ENCODE measurements at regions not wholly inside any gene's neighbourhood (a gene's known extent, or its start where the extent isn't known, plus 50 kb on each side); places are given as distances from the start of the nearest gene placed in this dataset.

DNA sequence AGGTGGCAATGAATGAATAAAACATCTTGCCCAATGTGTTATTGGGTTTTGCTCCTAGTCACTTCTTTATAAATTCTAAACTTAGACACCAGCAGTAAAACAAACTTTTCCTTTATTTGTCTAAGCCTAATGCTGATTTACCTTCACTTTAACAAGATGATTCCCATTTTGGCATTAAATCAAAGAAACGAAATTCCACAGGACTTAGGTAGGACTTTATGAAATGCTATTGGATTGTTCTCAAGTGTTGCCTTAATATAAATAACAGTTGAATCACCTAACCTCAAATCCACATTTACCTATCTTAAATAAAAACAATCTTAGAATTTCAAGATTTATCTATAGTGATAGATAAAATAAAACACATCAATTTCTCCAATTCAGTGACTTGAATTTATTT is 831.8 kb downstream of the EPHA7 start:
- H3K27ac ChIP-seq (ENCODE audit: low read depth in 1 of 2, low read length in 2 of 2), result no peak overlapping the region
- no peaks in the 10 kb centered on the region for H3K27me3 ChIP-seq (ENCODE audit: control insufficient read depth in 4 of 4, insufficient read depth in 4 of 4, low read length in 3 of 4)
- no peak for DNase-seq (ENCODE audit: low spot score)
- H3K4me1 ChIP-seq (ENCODE audit: control insufficient read depth in 4 of 4, insufficient read depth in 4 of 4, low read length in 3 of 4), result no peaks in the 10 kb centered on the region
- 25% methylated on average over 1 of the region's 1 CpG for WGBS
- H3K36me3 ChIP-seq (ENCODE audit: control insufficient read depth in 4 of 4, insufficient read depth in 3 of 4, low read depth in 1 of 4, low read length in 3 of 4), result no peaks in the 10 kb centered on the region
- H3K4me3 ChIP-seq (ENCODE audit: low read depth in 1 of 3, low read length in 3 of 3), result no peak overlapping the region
- TF ChIP-seq HNF4G (IDR thresholded peaks at IDR 0.05) (no peak), JUND (IDR thresholded peaks at IDR 0.05) (no peak), TAF1 (conservative IDR thresholded peaks at IDR 0.05) (no peak), MAX (IDR thresholded peaks at IDR 0.05) (no peak), SP1 (IDR thresholded peaks at IDR 0.05) (no peak), NR2F2 (IDR thresholded peaks at IDR 0.05) (no peak), EGR1 (IDR thresholded peaks at IDR 0.05; ENCODE audit: low read depth in 2 of 2) (no peak), FOXA1 (IDR thresholded peaks at IDR 0.05) (no peak), RXRA (IDR thresholded peaks at IDR 0.05) (no peak), CTCF (IDR thresholded peaks at IDR 0.05; ENCODE audit: low read depth, low read length, missing input control) (no peak), FOXA2 (IDR thresholded peaks at IDR 0.05) (no peak), REST (IDR thresholded peaks at IDR 0.05) (no peak), YY1 (IDR thresholded peaks at IDR 0.05) (no peak), HNF4A (conservative IDR thresholded peaks at IDR 0.05) (no peak), GABPA (IDR thresholded peaks at IDR 0.05 in 1 of 2, conservative IDR thresholded peaks at IDR 0.05 in 1 of 2) (no peak), RAD21 (IDR thresholded peaks at IDR 0.05) (no peak)
- TF ChIP-seq, protein P1, sequence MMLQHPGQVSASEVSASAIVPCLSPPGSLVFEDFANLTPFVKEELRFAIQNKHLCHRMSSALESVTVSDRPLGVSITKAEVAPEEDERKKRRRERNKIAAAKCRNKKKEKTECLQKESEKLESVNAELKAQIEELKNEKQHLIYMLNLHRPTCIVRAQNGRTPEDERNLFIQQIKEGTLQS (IDR thresholded peaks at IDR 0.05), result no peak
- TF ChIP-seq, protein P2, sequence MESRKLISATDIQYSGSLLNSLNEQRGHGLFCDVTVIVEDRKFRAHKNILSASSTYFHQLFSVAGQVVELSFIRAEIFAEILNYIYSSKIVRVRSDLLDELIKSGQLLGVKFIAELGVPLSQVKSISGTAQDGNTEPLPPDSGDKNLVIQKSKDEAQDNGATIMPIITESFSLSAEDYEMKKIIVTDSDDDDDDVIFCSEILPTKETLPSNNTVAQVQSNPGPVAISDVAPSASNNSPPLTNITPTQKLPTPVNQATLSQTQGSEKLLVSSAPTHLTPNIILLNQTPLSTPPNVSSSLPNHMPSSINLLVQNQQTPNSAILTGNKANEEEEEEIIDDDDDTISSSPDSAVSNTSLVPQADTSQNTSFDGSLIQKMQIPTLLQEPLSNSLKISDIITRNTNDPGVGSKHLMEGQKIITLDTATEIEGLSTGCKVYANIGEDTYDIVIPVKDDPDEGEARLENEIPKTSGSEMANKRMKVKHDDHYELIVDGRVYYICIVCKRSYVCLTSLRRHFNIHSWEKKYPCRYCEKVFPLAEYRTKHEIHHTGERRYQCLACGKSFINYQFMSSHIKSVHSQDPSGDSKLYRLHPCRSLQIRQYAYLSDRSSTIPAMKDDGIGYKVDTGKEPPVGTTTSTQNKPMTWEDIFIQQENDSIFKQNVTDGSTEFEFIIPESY (IDR thresholded peaks at IDR 0.05), result no peak
- no peak overlapping the region for H3K9ac ChIP-seq (ENCODE audit: low read depth in 1 of 2, low read length in 2 of 2)
- no peaks in the 10 kb centered on the region for H3K9me3 ChIP-seq (ENCODE audit: control insufficient read depth in 4 of 4, low read length in 3 of 4)

Data from liver (tissue), 8 donors.